Uterus (tissue), 3 donors: ENCODE measurements at regions not wholly inside any gene's neighbourhood (a gene's known extent, or its start where the extent isn't known, plus 50 kb on each side); places are given as distances from the start of the nearest gene placed in this dataset.

Source experiments
- DNase-seq, 2 donors: peaks; one replicate each; pipeline ENCODE4 v3.0.0-alpha.2; 2019 to 2020
- H3K27ac ChIP-seq, 2 donors: fragments of 200-600 bp; sonication (generic); 1 replicate in 1 of 2; 2 replicates in 1 of 2; pipeline ENCODE4 v1.5.1; 2016 to 2018
- H3K27me3 ChIP-seq, 2 donors: fragments of 200-600 bp; sonication (generic); one replicate each; pipeline ENCODE4 v1.5.1; 2018 to 2019; ENCODE audit warnings: control low read depth in 1 of 2
- H3K36me3 ChIP-seq, 2 donors: fragments of 200-600 bp; sonication (generic); one replicate each; pipeline ENCODE4 v1.5.1; 2019; ENCODE audit warnings: control low read depth in 1 of 2
- H3K4me1 ChIP-seq, 2 donors: fragments of 200-600 bp; sonication (generic); one replicate each; pipeline ENCODE4 v1.5.1; 2018 to 2019; ENCODE audit warnings: control low read depth in 1 of 2
- H3K4me3 ChIP-seq, 2 donors: fragments of 200-600 bp; sonication (generic); 1 replicate in 1 of 2; 2 replicates in 1 of 2; pipeline ENCODE4 v1.5.1; 2018 to 2019; ENCODE audit warnings: mild to moderate bottlenecking in 1 of 2
- H3K9me3 ChIP-seq, 2 donors: fragments of 200-600 bp; sonication (generic); one replicate each; pipeline ENCODE4 v1.5.1; 2019; ENCODE audit warnings: control low read depth in 1 of 2
- CTCF ChIP-seq, 4 experiments: fragments of 200-600 bp in 2 of 4; fragments of 450-650 bp in 2 of 4; sonication (generic) in 2 of 4; IDR thresholded peaks; one replicate each; pipeline ENCODE4 v1.5.1; 2016 to 2019; ENCODE audit warnings: antibody characterized with exemption in 4 of 4, mild to moderate bottlenecking in 2 of 4, moderate library complexity in 1 of 4
- POLR2A ChIP-seq, 2 donors: fragments of 450-650 bp; IDR thresholded peaks; one replicate each; pipeline ENCODE4 v1.6.1; 2016; ENCODE audit warnings: antibody characterized with exemption in 2 of 2, mild to moderate bottlenecking in 1 of 2, moderate library complexity in 1 of 2
- intact Hi-C: fragments of 100-400 bp; cut with DNase I; formaldehyde crosslinking; loops from one replicate; pipeline ENCODE4 v1.15.1; 2023; ENCODE audit warnings: low total_unique reads
- donor health status: DM: yes; HTN: yes; CAD: no.

- Histone ChIP-seq H3K27me3 (no peaks in the 10 kb centered on the region), H3K4me1 (no peaks in the 10 kb centered on the region), H3K27ac (no peak overlapping the region), H3K4me3 (no peak overlapping the region), H3K36me3 (no peaks in the 10 kb centered on the region), H3K9me3 (no peaks in the 10 kb centered on the region)
- intact Hi-C loops, result no loop called here
- no peak for DNase-seq
- TF ChIP-seq CTCF (IDR thresholded peaks at IDR 0.05), result no peak
- no peak for TF ChIP-seq POLR2A (IDR thresholded peaks at IDR 0.05)
Measured at GRCh38 chr18:11237484-11237883, 88.1 kb upstream of the PIEZO2 start.

GRCh38 chr18:11237066-11237465 is 87.7 kb upstream of the PIEZO2 start:
- Histone ChIP-seq H3K27me3 (no peaks in the 10 kb centered on the region), H3K4me3 (no peak overlapping the region), H3K4me1 (no peaks in the 10 kb centered on the region), H3K27ac (no peak overlapping the region), H3K9me3 (no peaks in the 10 kb centered on the region), H3K36me3 (no peaks in the 10 kb centered on the region)
- TF ChIP-seq CTCF (IDR thresholded peaks at IDR 0.05) (no peak), POLR2A (IDR thresholded peaks at IDR 0.05) (no peak)
- DNase-seq, result no peak
- intact Hi-C loops, result no loop called here

DNA sequence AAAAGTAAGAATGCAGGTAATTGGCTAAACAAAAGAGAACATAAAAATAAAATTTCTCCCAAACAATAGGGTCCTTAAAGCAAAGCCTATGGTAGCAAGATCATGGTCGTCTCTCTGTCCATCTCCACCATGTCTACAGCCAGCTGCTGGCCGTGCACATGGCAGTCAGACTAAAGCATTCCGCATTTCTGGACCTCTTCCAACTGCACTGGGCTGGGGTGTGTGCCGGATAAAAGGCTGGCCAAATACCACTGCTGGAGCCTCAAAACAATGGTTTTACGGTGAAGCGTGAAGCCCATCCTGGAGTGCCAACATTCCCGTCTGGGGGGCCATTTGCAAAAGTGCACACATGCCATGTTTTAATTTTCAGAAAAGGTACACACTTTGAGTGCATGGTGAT is 74.8 kb upstream of the PIEZO2 start:
- no peak overlapping the region for H3K4me3 ChIP-seq
- TF ChIP-seq POLR2A (IDR thresholded peaks at IDR 0.05), result no peak
- no peak for TF ChIP-seq CTCF (IDR thresholded peaks at IDR 0.05)
- DNase-seq, result no peak
- no peaks in the 10 kb centered on the region for H3K27me3 ChIP-seq
- H3K4me1 ChIP-seq, result no peaks in the 10 kb centered on the region
- H3K9me3 ChIP-seq, result no peaks in the 10 kb centered on the region
- intact Hi-C loops, result no loop called here
- H3K27ac ChIP-seq, result no peak overlapping the region
- H3K36me3 ChIP-seq, result no peaks in the 10 kb centered on the region

- H3K27me3 ChIP-seq, result no peaks in the 10 kb centered on the region
- intact Hi-C loops, result no loop called here
Measured at GRCh38 chr18:11219571-11219970, 70.2 kb upstream of the PIEZO2 start.

DNA sequence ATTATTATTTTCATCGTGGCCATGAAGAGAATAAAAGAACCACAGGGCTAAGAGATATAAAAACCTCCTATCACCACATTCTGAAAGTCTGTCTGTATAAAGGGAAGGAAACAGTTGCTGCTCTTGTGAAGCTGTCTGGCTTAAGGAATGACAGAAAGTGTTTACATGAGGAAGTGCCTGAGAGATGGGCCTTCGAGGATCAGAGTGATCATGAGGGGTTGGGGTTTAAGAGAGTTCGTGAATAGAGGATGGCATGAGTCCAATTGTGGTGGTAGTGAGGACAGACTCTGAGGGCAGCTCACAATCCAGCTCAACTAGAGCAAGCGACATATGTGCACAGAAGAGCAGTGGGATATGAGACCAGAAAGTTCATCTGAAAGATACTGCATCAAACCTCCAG is 65.8 kb upstream of the PIEZO2 start:
- H3K27me3 ChIP-seq, result no peaks in the 10 kb centered on the region
- no peak overlapping the region for H3K27ac ChIP-seq
- no peaks in the 10 kb centered on the region for H3K9me3 ChIP-seq
- intact Hi-C loops, result no loop called here
- no peak overlapping the region for H3K4me3 ChIP-seq
- H3K4me1 ChIP-seq, result no peaks in the 10 kb centered on the region
- no peak for DNase-seq
- no peaks in the 10 kb centered on the region for H3K36me3 ChIP-seq
- TF ChIP-seq POLR2A (IDR thresholded peaks at IDR 0.05) (no peak), CTCF (IDR thresholded peaks at IDR 0.05) (no peak)

More at GRCh38 chr18:11219571-11219970, 70.2 kb upstream of the PIEZO2 start:
- H3K4me3 ChIP-seq, result no peak overlapping the region
- H3K9me3 ChIP-seq, result no peaks in the 10 kb centered on the region
- TF ChIP-seq POLR2A (IDR thresholded peaks at IDR 0.05) (no peak), CTCF (IDR thresholded peaks at IDR 0.05) (no peak)
- no peak for DNase-seq
- H3K4me1 ChIP-seq, result no peaks in the 10 kb centered on the region
- no peak overlapping the region for H3K27ac ChIP-seq
- H3K36me3 ChIP-seq, result no peaks in the 10 kb centered on the region
